H9 (cell line): ENCODE measurements at regions not wholly inside any gene's neighbourhood (a gene's known extent, or its start where the extent isn't known, plus 50 kb on each side); places are given as distances from the start of the nearest gene placed in this dataset.

ENCODE experiments used
- DNase-seq: peaks from one replicate; pipeline ENCODE4 v3.0.0-alpha.2; 2017
- H2AFZ ChIP-seq: one replicate; pipeline ENCODE4 v1.6.1; 2013; ENCODE audit warnings: mild to moderate bottlenecking, low read length, control low read depth, moderate library complexity
- H2AK5ac ChIP-seq: 2 replicates; pipeline ENCODE4 v1.6.1; 2013; ENCODE audit warnings: low read length, control low read depth, mixed read lengths; ENCODE audit not compliant: insufficient read length
- H2BK120ac ChIP-seq: one replicate; pipeline ENCODE4 v1.6.1; 2013; ENCODE audit warnings: low read depth, mild to moderate bottlenecking, low read length, control low read depth, inconsistent platforms; ENCODE audit not compliant: poor library complexity, severe bottlenecking
- H2BK12ac ChIP-seq: 2 replicates; pipeline ENCODE4 v1.6.1; 2013; ENCODE audit warnings: low read length, control low read depth, mixed read lengths, low read depth; ENCODE audit not compliant: insufficient read length
- H2BK15ac ChIP-seq: 2 replicates; pipeline ENCODE4 v1.6.1; 2013; ENCODE audit warnings: low read depth, low read length, control low read depth
- H2BK20ac ChIP-seq: one replicate; pipeline ENCODE4 v1.6.1; 2013; ENCODE audit warnings: low read depth, mild to moderate bottlenecking, low read length, control low read depth, inconsistent platforms; ENCODE audit not compliant: poor library complexity, severe bottlenecking
- H2BK5ac ChIP-seq: 2 replicates; pipeline ENCODE4 v1.6.1; 2013; ENCODE audit warnings: low read length, control low read depth, mixed read lengths; ENCODE audit not compliant: insufficient read length
- H3K14ac ChIP-seq: 2 replicates; pipeline ENCODE4 v1.6.1; 2013; ENCODE audit warnings: low read length, control low read depth; ENCODE audit not compliant: insufficient read depth
- H3K18ac ChIP-seq: 2 replicates; pipeline ENCODE4 v1.6.1; 2013; ENCODE audit warnings: low read depth, mild to moderate bottlenecking, mixed read lengths, low read length, control low read depth; ENCODE audit not compliant: insufficient read length
- H3K23ac ChIP-seq: 2 replicates; pipeline ENCODE4 v1.6.1; 2013; ENCODE audit warnings: low read length, control low read depth, mixed read lengths, low read depth; ENCODE audit not compliant: insufficient read length
- H3K23me2 ChIP-seq: 2 replicates; pipeline ENCODE4 v1.6.1; 2013; ENCODE audit warnings: low read depth, mild to moderate bottlenecking, mixed read lengths, low read length, control low read depth; ENCODE audit not compliant: insufficient read length, poor library complexity, severe bottlenecking
- H3K27ac ChIP-seq: 2 replicates; pipeline ENCODE4 v1.5.1; 2013; ENCODE audit warnings: low read length, control low read depth, mixed read lengths, low read depth; ENCODE audit not compliant: insufficient read length
- H3K27me3 ChIP-seq: 2 replicates; pipeline ENCODE4 v1.6.1; 2013; ENCODE audit warnings: low read length, control low read depth, inconsistent platforms; ENCODE audit not compliant: insufficient read depth
- H3K4ac ChIP-seq: 2 replicates; pipeline ENCODE4 v1.6.1; 2013; ENCODE audit warnings: low read depth, mild to moderate bottlenecking, control low read depth, inconsistent platforms, low read length, moderate library complexity
- H3K4me1 ChIP-seq: 2 replicates; pipeline ENCODE4 v1.6.1; 2013; ENCODE audit warnings: low read length, control low read depth, inconsistent platforms; ENCODE audit not compliant: insufficient read depth
- H3K4me2 ChIP-seq: 2 replicates; pipeline ENCODE4 v1.6.1; 2013; ENCODE audit warnings: low read length, control low read depth, mixed read lengths; ENCODE audit not compliant: insufficient read length, insufficient read depth
- H3K56ac ChIP-seq: 2 replicates; pipeline ENCODE4 v1.6.1; 2013; ENCODE audit warnings: low read depth, mild to moderate bottlenecking, mixed read lengths, low read length, control low read depth; ENCODE audit not compliant: insufficient read length
- H3K79me1 ChIP-seq: 2 replicates; pipeline ENCODE4 v1.6.1; 2013; ENCODE audit warnings: low read depth, mild to moderate bottlenecking, moderate library complexity, low read length, control low read depth, inconsistent platforms; ENCODE audit not compliant: insufficient read depth, poor library complexity, severe bottlenecking
- H3K79me2 ChIP-seq: 2 replicates; pipeline ENCODE4 v1.6.1; 2013; ENCODE audit warnings: low read length, control low read depth, inconsistent platforms; ENCODE audit not compliant: insufficient read depth
- H3K9ac ChIP-seq: 2 replicates; pipeline ENCODE4 v1.6.1; 2013; ENCODE audit warnings: low read length, control low read depth, mixed read lengths; ENCODE audit not compliant: insufficient read length; ENCODE audit errors: extremely low read depth
- H3K9me3 ChIP-seq: one replicate; pipeline ENCODE4 v1.6.1; 2013; ENCODE audit warnings: low read depth, low read length, inconsistent platforms; ENCODE audit not compliant: control insufficient read depth
- H3T11ph ChIP-seq: one replicate; pipeline ENCODE4 v1.6.1; 2013; ENCODE audit warnings: mild to moderate bottlenecking, low read length, control low read depth, inconsistent platforms
- H4K20me1 ChIP-seq: one replicate; pipeline ENCODE4 v1.6.1; 2013; ENCODE audit not compliant: control insufficient read depth, insufficient read length, insufficient read depth
- H4K5ac ChIP-seq: 2 replicates; pipeline ENCODE4 v1.6.1; 2013; ENCODE audit warnings: low read depth, mild to moderate bottlenecking, mixed read lengths, low read length, control low read depth; ENCODE audit not compliant: insufficient read length
- H4K8ac ChIP-seq: replicated peaks from 2 replicates; pipeline ENCODE4 v1.6.1; 2013; ENCODE audit warnings: low read length, control low read depth, mixed read lengths, low read depth; ENCODE audit not compliant: insufficient read length
- H4K91ac ChIP-seq: 2 replicates; pipeline ENCODE4 v1.6.1; 2013; ENCODE audit warnings: low read depth, mild to moderate bottlenecking, moderate library complexity, mixed read lengths, low read length, control low read depth; ENCODE audit not compliant: insufficient read length
- H3K27ac Mint-ChIP-seq, 3 experiments: 2 replicates in 2 of 3; 3 replicates in 1 of 3; pipeline ENCODE4 v1.8.0; 2020 to 2021; ENCODE audit warnings: mixed read lengths in 3 of 3, mild to moderate bottlenecking in 1 of 3, moderate library complexity in 1 of 3
- H3K27me3 Mint-ChIP-seq: 2 replicates; pipeline ENCODE4 v1.8.0; 2021; ENCODE audit warnings: low read depth, mild to moderate bottlenecking, moderate library complexity, mixed read lengths
- H3K36me3 Mint-ChIP-seq, 3 experiments: 2 replicates in 2 of 3; 3 replicates in 1 of 3; pipeline ENCODE4 v1.8.0; 2020 to 2021; ENCODE audit warnings: low read depth in 3 of 3, mixed read lengths in 3 of 3; ENCODE audit not compliant: insufficient read depth in 1 of 3
- H3K4me1 Mint-ChIP-seq, 2 experiments: 2 replicates each; pipeline ENCODE4 v1.8.0; 2020; ENCODE audit warnings: mixed read lengths in 2 of 2
- H3K4me3 Mint-ChIP-seq, 2 experiments: 2 replicates in 1 of 2; 3 replicates in 1 of 2; pipeline ENCODE4 v1.8.0; 2020 to 2021; ENCODE audit warnings: mild to moderate bottlenecking in 2 of 2, mixed read lengths in 2 of 2, moderate library complexity in 1 of 2
- H3K9me3 Mint-ChIP-seq, 2 experiments: 2 replicates in 1 of 2; 3 replicates in 1 of 2; pipeline ENCODE4 v1.8.0; 2020; ENCODE audit warnings: mild to moderate bottlenecking in 2 of 2, mixed read lengths in 2 of 2, moderate library complexity in 1 of 2
- CTCF ChIP-seq: fragments of 200-600 bp; sonication (generic); conservative IDR thresholded peaks from 3 replicates; pipeline ENCODE4 v1.8.0; 2021; ENCODE audit warnings: antibody characterized with exemption, mild to moderate bottlenecking
- WGBS: extraction: QIAGEN DNeasy Blood & Tissue Kit; methylation state at CpG from one replicate; pipeline ENCODE4 v1.1.7; 2013; ENCODE audit warnings: missing lambda C conversion rate, low lambda C conversion rate, mixed read lengths; ENCODE audit not compliant: insufficient read length; ENCODE audit errors: extremely low coverage; 5-methylcytosine and 5-hydroxymethylcytosine counted together

GRCh38 chr3:159634483-159634882 lies 354.2 kb upstream of the IL12A start:
- no peak overlapping the region for H3K4me2 ChIP-seq
- no peak overlapping the region for H3T11ph ChIP-seq
- 0 out of 2 replicates have a peak, but pooled peaks cover 3% of the 10 kb centered on the region for H3K4me1 ChIP-seq
- no peaks in the 10 kb centered on the region for H3K79me2 ChIP-seq
- no peak overlapping the region for H3K23ac ChIP-seq
- Mint-ChIP-seq H3K9me3 (no peaks in the 10 kb centered on the region), H3K36me3 (no peaks in the 10 kb centered on the region; a peak in 1 of 7 replicates), H3K4me3 (no peak overlapping the region), H3K27me3 (no peaks in the 10 kb centered on the region), H3K27ac (0 out of 7 replicates have a peak overlapping the region, but pooled peaks of 1 of the 3 experiments have one; percentile 65), H3K4me1 (peaks cover 22 to 30% of the 10 kb centered on the region in 2 experiments)
- H3K9me3 ChIP-seq: no peaks in the 10 kb centered on the region
- H4K5ac ChIP-seq: no peak overlapping the region
- no peak overlapping the region for H3K9ac ChIP-seq
- no peak overlapping the region for H2BK15ac ChIP-seq
- no peaks in the 10 kb centered on the region for H3K27me3 ChIP-seq
- H4K8ac ChIP-seq: no peak overlapping the region
- no CpG with 5 or more reads among the region's 4 CpGs for WGBS
- H2AFZ ChIP-seq: peak overlapping the region; percentile 16
- no peak overlapping the region for H4K91ac ChIP-seq
- no peaks in the 10 kb centered on the region for H3K23me2 ChIP-seq
- H3K79me1 ChIP-seq: no peaks in the 10 kb centered on the region
- H3K14ac ChIP-seq: no peak overlapping the region
- no peak overlapping the region for H2BK5ac ChIP-seq
- no peak overlapping the region for H2BK20ac ChIP-seq
- no peak overlapping the region for H3K27ac ChIP-seq
- TF ChIP-seq CTCF: no peak
- no peak for DNase-seq
- no peak overlapping the region for H2AK5ac ChIP-seq
- H3K4ac ChIP-seq: no peak overlapping the region
- H4K20me1 ChIP-seq: no peaks in the 10 kb centered on the region
- H3K56ac ChIP-seq: no peak overlapping the region
- H3K18ac ChIP-seq: no peak overlapping the region
- no peak overlapping the region for H2BK12ac ChIP-seq
- no peak overlapping the region for H2BK120ac ChIP-seq
